HCT116 (cell line): ENCODE measurements at regions not wholly inside any gene's neighbourhood (a gene's known extent, or its start where the extent isn't known, plus 50 kb on each side); places are given as distances from the start of the nearest gene placed in this dataset.

Source experiments
- CTCF ChIP-seq, 3 experiments: fragments of 200-600 bp in 1 of 3; sonication (generic) in 1 of 3; IDR thresholded peaks in 2 of 3; conservative IDR thresholded peaks in 1 of 3; 2 replicates each; pipeline ENCODE4 v1.5.1; 2012 to 2017; ENCODE audit warnings: low read depth in 2 of 3, low read length in 2 of 3, antibody characterized with exemption in 1 of 3, borderline replicate concordance in 1 of 3, control low read depth in 1 of 3, mild to moderate bottlenecking in 1 of 3, mixed read lengths in 1 of 3, mixed run types in 1 of 3, moderate library complexity in 1 of 3; ENCODE audit not compliant: insufficient read depth in 1 of 3
- POLR2A ChIP-seq: IDR thresholded peaks from 2 replicates; pipeline ENCODE4 v1.7.0; 2011; ENCODE audit warnings: borderline replicate concordance; ENCODE audit not compliant: insufficient read depth, insufficient read length; ENCODE audit errors: extremely low read depth
- TCF7L2 ChIP-seq: IDR thresholded peaks from 2 replicates; pipeline ENCODE4 v1.7.0; 2011; ENCODE audit warnings: borderline replicate concordance, inconsistent platforms; ENCODE audit not compliant: insufficient read depth, insufficient read length; ENCODE audit errors: extremely low read depth
- YY1 ChIP-seq: IDR thresholded peaks from 2 replicates; pipeline ENCODE4 v1.6.1; 2011; ENCODE audit warnings: low read length, low read depth, moderate library complexity, mild to moderate bottlenecking; ENCODE audit not compliant: insufficient replicate concordance; ENCODE audit errors: extremely low read depth
- ZNF274 ChIP-seq: fragments of 200-500 bp; sonication (Bioruptor generic); IDR thresholded peaks from 2 replicates; pipeline ENCODE4 v1.6.1; 2014; ENCODE audit warnings: mild to moderate bottlenecking, low read depth, low read length, inconsistent platforms

DNA sequence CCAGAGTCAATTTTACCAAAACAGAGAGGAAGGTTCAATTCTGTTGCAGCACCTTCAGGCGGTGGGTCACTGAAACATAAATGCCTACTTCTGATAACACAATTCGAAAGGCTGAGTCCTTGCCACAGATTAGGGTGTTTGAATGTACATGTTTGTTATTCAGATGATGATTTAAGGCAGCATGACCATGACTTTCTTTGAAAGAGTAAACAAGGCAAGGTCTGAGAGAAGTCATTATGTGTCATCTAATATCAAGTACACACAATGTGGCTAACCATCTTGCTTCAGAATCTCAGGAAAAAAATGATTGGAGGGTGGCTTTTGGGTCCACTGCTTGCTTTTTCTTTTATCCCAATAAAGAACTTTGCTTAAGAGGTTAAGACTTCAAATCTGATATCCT is 457.5 kb downstream of the TAF11L14 start:
- TF ChIP-seq ZNF274, result no peak
- TF ChIP-seq TCF7L2, result no peak
- TF ChIP-seq CTCF (IDR thresholded peaks at IDR 0.05 in 2 of 3, conservative IDR thresholded peaks at IDR 0.05 in 1 of 3; ENCODE audit: borderline replicate concordance in 1 of 3, insufficient read depth in 1 of 3, low read depth in 2 of 3, low read length in 2 of 3), result no peak
- no peak for TF ChIP-seq POLR2A
- TF ChIP-seq YY1, result no peak
